A549 (cell line): ENCODE measurements at regions not wholly inside any gene's neighbourhood (a gene's known extent, or its start where the extent isn't known, plus 50 kb on each side); places are given as distances from the start of the nearest gene placed in this dataset.

Source experiments
- CBX8 ChIP-seq: fragments of 200-600 bp; sonication (generic); IDR thresholded peaks from 2 replicates; pipeline ENCODE4 v1.6.1; 2016
- CEBPB ChIP-seq, 2 experiments: fragments of >200 bp in 1 of 2; sonication (Bioruptor Twin) in 1 of 2; formaldehyde crosslinking in 1 of 2; IDR thresholded peaks; 2 replicates each; pipeline ENCODE4 v1.6.1; 2012 to 2016
- JUNB ChIP-seq: fragments of >200 bp; sonication (Bioruptor Twin); formaldehyde crosslinking; IDR thresholded peaks from 2 replicates; pipeline ENCODE4 v1.6.1; 2016
- KDM1A ChIP-seq: fragments of 200-600 bp; sonication (generic); IDR thresholded peaks from 2 replicates; pipeline ENCODE4 v1.6.1; 2016; ENCODE audit warnings: low read depth, mild to moderate bottlenecking
- MAFK ChIP-seq: fragments of 450-650 bp; IDR thresholded peaks from 2 replicates; pipeline ENCODE4 v1.6.1; 2014; ENCODE audit not compliant: partially characterized antibody
- MAZ ChIP-seq: fragments of 150-350 bp; IDR thresholded peaks from 2 replicates; pipeline ENCODE4 v1.6.1; 2014; ENCODE audit warnings: antibody characterized with exemption, low read depth, low read length, borderline replicate concordance
- RNF2 ChIP-seq: fragments of 200-600 bp; sonication (generic); IDR thresholded peaks from 2 replicates; pipeline ENCODE4 v1.6.1; 2016; ENCODE audit warnings: low read depth, mild to moderate bottlenecking, antibody characterized with exemption, moderate library complexity, borderline replicate concordance
- SMC3 ChIP-seq: fragments of >200 bp; sonication (Bioruptor Twin); formaldehyde crosslinking; IDR thresholded peaks from 3 replicates; pipeline ENCODE4 v1.6.1; 2018; ENCODE audit warnings: inconsistent platforms
- TF ChIP-seq, protein P1 (sequence below): fragments of >200 bp; sonication (Bioruptor Twin); formaldehyde crosslinking; IDR thresholded peaks from 3 replicates; pipeline ENCODE4 v1.5.1; 2016

DNA sequence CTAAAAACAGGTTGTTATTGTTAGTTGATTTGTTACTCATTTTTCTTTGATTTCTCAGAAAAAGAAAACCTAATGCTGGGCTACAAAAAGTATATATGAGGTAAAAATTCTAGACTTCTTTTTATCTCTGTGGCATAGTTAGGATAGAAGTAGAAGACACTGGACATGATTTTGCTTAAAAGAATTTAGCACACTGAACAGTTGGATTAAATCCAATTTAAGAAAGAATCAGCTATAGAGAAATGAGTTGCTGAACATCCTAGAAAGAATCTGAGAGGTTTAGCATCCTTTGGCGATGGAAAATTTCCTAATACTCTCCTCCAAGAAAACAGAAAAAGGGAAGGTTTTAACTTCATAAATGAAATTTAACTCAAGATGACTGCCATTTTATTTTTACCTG lies 259.7 kb downstream of the TBL1XR1 start:
- TF ChIP-seq SMC3 (no peak), CEBPB (IDR thresholded peaks at IDR 0.05) (no peak), MAZ (no peak), JUNB (no peak), CBX8 (no peak), KDM1A (no peak), RNF2 (no peak), MAFK (no peak)
- TF ChIP-seq, protein P1, sequence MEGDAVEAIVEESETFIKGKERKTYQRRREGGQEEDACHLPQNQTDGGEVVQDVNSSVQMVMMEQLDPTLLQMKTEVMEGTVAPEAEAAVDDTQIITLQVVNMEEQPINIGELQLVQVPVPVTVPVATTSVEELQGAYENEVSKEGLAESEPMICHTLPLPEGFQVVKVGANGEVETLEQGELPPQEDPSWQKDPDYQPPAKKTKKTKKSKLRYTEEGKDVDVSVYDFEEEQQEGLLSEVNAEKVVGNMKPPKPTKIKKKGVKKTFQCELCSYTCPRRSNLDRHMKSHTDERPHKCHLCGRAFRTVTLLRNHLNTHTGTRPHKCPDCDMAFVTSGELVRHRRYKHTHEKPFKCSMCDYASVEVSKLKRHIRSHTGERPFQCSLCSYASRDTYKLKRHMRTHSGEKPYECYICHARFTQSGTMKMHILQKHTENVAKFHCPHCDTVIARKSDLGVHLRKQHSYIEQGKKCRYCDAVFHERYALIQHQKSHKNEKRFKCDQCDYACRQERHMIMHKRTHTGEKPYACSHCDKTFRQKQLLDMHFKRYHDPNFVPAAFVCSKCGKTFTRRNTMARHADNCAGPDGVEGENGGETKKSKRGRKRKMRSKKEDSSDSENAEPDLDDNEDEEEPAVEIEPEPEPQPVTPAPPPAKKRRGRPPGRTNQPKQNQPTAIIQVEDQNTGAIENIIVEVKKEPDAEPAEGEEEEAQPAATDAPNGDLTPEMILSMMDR, result no peak
